Naive B cell (primary cell): ENCODE measurements at regions not wholly inside any gene's neighbourhood (a gene's known extent, or its start where the extent isn't known, plus 50 kb on each side); places are given as distances from the start of the nearest gene placed in this dataset.

ENCODE experiments used
- ATAC-seq, 2 donors: fragments of 150-1000 bp; cut with Tn5 transposase; 2 replicates each; pipeline ENCODE4 v1.10.0; 2021; ENCODE audit warnings: low read depth in 2 of 2, mild to moderate bottlenecking in 2 of 2, moderate library complexity in 2 of 2
- DNase-seq: peaks from one replicate; pipeline ENCODE4 v3.0.0; 2022
- H3K27ac Mint-ChIP-seq, 6 donors: one replicate each; pipeline ENCODE4 v1.8.0; 2020 to 2022; ENCODE audit warnings: mild to moderate bottlenecking in 6 of 6, mixed read lengths in 6 of 6, moderate library complexity in 5 of 6, inconsistent platforms in 2 of 6
- H3K27me3 Mint-ChIP-seq, 3 donors: one replicate each; pipeline ENCODE4 v1.8.0; 2021 to 2022; ENCODE audit warnings: mixed read lengths in 3 of 3, mild to moderate bottlenecking in 1 of 3
- H3K36me3 Mint-ChIP-seq, 2 donors: one replicate each; pipeline ENCODE4 v1.8.0; 2020 to 2022; ENCODE audit warnings: mixed read lengths in 2 of 2, inconsistent platforms in 1 of 2, mild to moderate bottlenecking in 1 of 2
- H3K4me1 Mint-ChIP-seq, 3 donors: one replicate each; pipeline ENCODE4 v1.8.0; 2020 to 2022; ENCODE audit warnings: mixed read lengths in 3 of 3, inconsistent platforms in 1 of 3, mild to moderate bottlenecking in 1 of 3, moderate library complexity in 1 of 3
- H3K4me3 Mint-ChIP-seq, 8 donors: one replicate each; pipeline ENCODE4 v1.8.0; 2020 to 2022; ENCODE audit warnings: mild to moderate bottlenecking in 8 of 8, mixed read lengths in 8 of 8, moderate library complexity in 8 of 8, inconsistent platforms in 2 of 8
- H3K9me3 Mint-ChIP-seq, 7 donors: one replicate each; pipeline ENCODE4 v1.8.0; 2020 to 2022; ENCODE audit warnings: mixed read lengths in 7 of 7, mild to moderate bottlenecking in 5 of 7, inconsistent platforms in 2 of 7, moderate library complexity in 1 of 7

DNA sequence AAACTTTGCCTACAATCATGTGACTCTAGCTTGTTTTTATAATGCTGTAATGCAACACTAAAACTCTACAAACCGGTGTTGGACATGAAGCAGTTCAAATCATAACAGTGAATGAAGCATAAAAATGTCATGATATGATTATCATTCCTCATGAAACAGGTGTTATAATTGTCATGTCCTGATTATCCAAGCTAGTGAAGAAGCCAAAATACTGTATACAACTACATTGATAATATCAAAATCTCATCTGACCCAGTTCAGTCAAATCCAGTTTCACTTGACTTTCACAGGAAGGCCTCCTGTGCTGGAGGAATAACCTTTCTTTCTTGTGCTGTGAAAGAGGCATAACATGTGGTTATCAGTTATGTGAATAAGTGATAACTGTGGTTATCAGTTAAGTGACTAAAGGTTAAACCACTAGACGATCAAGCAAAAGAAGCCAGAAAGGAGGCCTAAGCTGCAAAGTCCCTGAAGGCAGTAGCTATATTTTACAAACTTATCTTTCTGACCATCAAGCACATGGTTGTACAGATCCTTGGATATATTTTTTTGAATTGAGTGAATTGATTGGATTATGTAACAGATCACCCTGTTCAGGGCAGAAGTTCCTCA is 296.4 kb downstream of the TUSC7 start:
- no peaks in the 10 kb centered on the region for H3K27me3 Mint-ChIP-seq
- ATAC-seq (no peak), DNase-seq (no peak)
- H3K4me3 Mint-ChIP-seq = no peak overlapping the region
- no peaks in the 10 kb centered on the region for H3K36me3 Mint-ChIP-seq
- H3K4me1 Mint-ChIP-seq = no peaks in the 10 kb centered on the region
- peak overlapping the region in 1 of 6 donors; percentile 34 for H3K27ac Mint-ChIP-seq
- H3K9me3 Mint-ChIP-seq = no peaks in the 10 kb centered on the region

DNA sequence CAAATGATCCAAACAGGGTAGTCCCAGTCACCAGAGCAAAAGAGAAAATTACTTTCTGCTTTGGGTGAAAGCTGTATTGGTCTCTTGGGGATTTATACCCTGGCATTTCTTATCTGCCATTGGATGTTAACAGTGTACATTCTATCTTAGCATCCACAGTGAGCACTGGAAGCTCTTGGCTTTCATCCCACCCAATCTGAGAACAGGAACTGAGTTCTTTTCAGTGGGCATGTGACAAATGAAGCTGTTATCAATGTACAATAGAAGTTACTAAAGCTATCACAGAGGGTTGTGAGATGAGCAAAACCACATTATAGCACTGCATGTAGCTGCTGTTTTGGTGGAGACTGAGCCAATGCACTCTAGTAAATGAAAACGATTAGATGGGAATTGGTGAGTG is 300.7 kb downstream of the TUSC7 start:
- DNase-seq (no peak), ATAC-seq (no peak)
- H3K36me3 Mint-ChIP-seq = no peaks in the 10 kb centered on the region
- peaks cover 0 to 2% (median 0%) of the 10 kb centered on the region in 7 donors for H3K9me3 Mint-ChIP-seq
- no peaks in the 10 kb centered on the region for H3K27me3 Mint-ChIP-seq
- no peak overlapping the region for H3K4me3 Mint-ChIP-seq
- H3K4me1 Mint-ChIP-seq = peaks cover 5 to 7% (median 7%) of the 10 kb centered on the region in 3 donors
- no peak overlapping the region for H3K27ac Mint-ChIP-seq

DNA sequence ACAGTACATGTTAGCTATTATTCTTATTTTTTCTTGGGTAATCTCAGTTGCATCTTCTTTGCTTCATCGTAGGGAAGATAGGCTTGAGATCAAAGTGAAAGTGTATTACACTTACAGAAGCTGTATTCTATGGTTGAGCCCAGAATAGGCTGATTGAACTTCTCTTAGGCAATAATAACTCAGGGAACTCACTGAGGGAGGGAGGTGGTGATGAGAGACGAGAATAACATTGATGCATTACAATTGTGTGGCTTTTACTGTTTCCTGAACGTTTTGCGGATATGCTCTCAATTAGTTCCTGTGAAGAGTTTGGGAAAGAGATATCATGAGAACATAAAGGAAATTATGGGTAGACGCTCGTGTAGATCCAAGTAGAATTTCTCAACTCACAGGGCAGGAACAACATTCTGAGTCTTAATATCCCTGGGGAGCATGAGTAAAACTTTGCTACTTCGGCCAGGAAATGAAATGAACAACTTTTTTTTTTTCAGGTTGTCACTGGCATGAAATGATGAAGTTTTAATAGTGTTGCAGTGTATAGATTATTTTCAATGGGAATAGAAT is 302.2 kb downstream of the TUSC7 start:
- Mint-ChIP-seq H3K27ac (peak overlapping the region in 3 of 6 donors; percentile 5 to 21 (median 17)), H3K27me3 (peaks cover 0 to 5% (median 0%) of the 10 kb centered on the region in 3 donors), H3K4me3 (peak overlapping the region in 3 of 8 donors; percentile 7 to 34 (median 14)), H3K9me3 (peaks cover 0 to 2% (median 0%) of the 10 kb centered on the region in 7 donors), H3K36me3 (no peaks in the 10 kb centered on the region), H3K4me1 (peaks cover 5 to 7% (median 7%) of the 10 kb centered on the region in 3 donors)
- DNase-seq = no peak
- no peak for ATAC-seq

DNA sequence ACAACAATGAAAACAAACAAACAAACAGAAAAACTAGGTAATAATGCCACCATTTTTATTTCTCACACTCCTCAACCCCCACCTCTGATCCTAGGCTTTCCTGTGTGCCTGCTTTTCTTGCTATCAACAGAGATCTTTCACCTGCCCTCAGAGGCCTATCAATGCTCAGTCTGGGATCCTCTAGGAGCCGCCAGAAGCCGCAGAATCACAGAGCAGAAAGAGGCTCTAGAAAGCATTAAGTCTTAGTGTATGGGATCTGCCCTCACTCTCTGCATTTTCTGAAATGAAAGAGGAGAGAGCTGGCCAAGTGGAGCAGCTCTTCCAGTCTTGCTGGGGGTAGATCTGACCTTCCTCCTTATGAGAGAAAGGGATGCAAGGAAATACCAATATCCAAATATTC is 306.8 kb downstream of the TUSC7 start:
- no peak for ATAC-seq
- H3K36me3 Mint-ChIP-seq = no peaks in the 10 kb centered on the region
- peaks cover 10 to 15% (median 12%) of the 10 kb centered on the region in 3 donors for H3K4me1 Mint-ChIP-seq
- H3K27me3 Mint-ChIP-seq = peaks cover 6 to 20% (median 9%) of the 10 kb centered on the region in 3 donors
- peak overlapping the region in 1 of 8 donors; percentile 30 for H3K4me3 Mint-ChIP-seq
- H3K9me3 Mint-ChIP-seq = peaks cover 0 to 2% (median 0%) of the 10 kb centered on the region in 7 donors
- H3K27ac Mint-ChIP-seq = no peak overlapping the region
- DNase-seq = no peak

DNA sequence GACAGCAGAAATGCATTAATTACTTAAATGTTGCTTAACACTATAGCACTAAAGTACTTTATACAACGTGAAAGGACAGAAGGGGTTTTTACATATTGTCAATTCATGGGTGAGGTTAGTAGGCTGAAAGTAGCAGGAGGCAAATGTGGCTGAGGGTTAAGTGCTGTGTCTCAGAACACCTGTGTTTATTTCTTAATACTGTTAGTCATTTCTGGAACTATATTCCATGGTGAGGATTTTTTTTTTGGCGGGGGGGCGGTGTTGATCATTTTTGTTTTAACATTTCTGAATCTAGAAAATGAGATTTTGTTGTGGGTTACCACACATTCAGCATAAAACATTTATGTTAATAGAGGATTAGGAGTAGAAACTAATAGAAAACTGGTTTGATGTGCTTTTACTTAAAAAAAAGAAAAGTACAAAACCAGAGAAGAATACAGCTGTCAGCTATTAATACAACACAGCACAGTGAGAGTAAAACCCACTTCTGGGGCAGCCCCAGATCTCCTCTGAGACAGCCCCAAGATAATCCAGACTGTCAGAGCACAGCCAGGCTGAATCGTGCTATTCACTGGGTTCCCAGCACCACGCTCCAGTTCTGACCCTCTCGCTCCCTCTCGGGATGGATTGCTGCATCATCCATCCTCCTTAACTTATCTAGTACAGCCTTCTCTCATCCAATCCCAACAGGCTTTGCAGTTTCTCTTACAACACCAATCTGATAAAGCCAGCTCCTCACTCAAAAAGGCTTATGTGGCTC is 307.7 kb downstream of the TUSC7 start:
- H3K4me3 Mint-ChIP-seq = no peak overlapping the region
- H3K36me3 Mint-ChIP-seq = no peaks in the 10 kb centered on the region
- peaks cover 5 to 8% (median 6%) of the 10 kb centered on the region in 3 donors for H3K4me1 Mint-ChIP-seq
- peaks cover 0 to 2% (median 0%) of the 10 kb centered on the region in 7 donors for H3K9me3 Mint-ChIP-seq
- H3K27me3 Mint-ChIP-seq = peaks cover 6 to 20% (median 9%) of the 10 kb centered on the region in 3 donors
- DNase-seq (no peak), ATAC-seq (no peak)
- H3K27ac Mint-ChIP-seq = no peak overlapping the region

DNA sequence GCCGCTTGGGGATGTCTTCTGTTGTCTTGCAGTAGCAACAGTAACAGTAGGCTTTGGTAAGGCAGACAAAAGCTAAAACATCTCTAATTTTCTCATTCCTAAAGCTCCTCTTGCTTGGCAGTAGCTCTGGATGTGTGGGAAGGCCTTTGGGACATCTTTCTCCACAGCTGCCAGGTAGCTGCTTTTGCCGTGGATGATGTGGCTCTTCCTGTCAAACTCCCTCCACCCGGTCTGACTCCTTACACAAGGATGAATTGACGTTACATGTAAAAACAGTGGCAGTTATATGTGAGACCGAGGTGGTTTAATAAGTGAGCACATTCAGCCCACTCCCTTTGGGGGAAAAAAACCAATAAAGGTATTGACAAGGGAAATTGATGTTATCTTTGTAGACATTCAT is 309.1 kb downstream of the TUSC7 start:
- Mint-ChIP-seq H3K27me3 (peaks cover 6 to 20% (median 9%) of the 10 kb centered on the region in 3 donors), H3K27ac (peak overlapping the region in 1 of 6 donors; percentile 84), H3K4me1 (peaks cover 4 to 8% (median 5%) of the 10 kb centered on the region in 3 donors), H3K4me3 (no peak overlapping the region), H3K9me3 (no peaks in the 10 kb centered on the region), H3K36me3 (no peaks in the 10 kb centered on the region)
- DNase-seq = no peak
- ATAC-seq = no peak

DNA sequence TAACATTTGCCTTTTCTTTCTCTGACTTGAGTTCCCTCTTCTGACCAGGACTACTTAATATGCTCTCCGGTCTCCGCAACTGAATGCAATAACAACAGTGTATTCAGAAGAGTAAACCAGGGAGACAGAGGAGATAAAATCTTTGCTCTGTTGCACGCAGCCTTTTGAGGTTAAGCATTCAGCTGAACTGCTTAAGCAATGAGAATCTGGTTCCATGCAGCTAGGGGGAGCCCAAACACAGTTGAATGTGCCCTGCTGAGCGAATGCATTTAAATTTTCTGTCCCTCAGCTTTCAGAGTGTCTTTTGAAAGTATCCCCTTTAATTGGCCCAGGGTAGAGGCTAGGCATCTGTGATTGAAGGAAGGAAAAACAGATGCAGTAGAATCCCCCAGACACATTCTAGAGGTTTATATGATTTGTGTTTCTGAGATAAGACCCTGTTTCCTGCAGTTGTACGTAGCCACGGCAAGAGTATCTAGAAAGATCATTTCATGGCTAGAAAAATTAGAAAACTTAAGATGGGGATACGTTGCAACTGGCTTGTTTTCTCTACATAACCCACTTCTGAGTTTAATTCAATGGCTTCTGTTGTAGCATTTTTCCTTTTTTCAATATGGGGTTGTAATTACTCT is 309.6 kb downstream of the TUSC7 start:
- peak; percentile 14 for DNase-seq
- peak; percentile 54 to 81 for ATAC-seq

DNA sequence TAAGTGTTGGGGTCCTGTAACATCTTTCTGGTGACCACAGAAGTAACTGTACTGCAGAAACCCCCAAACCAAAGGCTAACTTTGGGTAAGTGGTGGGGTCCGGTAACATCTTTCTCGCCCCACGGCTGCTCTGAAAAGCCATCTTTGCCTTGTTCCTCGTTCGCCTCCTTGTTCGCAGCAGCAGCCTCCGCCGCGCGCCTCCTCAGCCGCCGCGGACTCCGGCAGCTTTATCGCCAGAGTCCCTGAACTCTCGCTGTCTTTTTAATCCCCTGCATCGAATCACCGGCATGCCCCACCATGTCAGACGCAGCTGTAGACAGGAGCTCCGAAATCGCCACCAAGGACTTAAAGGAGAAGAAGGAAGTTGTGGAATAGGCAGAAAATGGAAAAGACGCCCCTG is 316.8 kb downstream of the TUSC7 start:
- Mint-ChIP-seq H3K4me1 (no peaks in the 10 kb centered on the region), H3K36me3 (no peaks in the 10 kb centered on the region), H3K27me3 (no peaks in the 10 kb centered on the region), H3K9me3 (peaks cover 0 to 3% (median 0%) of the 10 kb centered on the region in 7 donors), H3K4me3 (no peak overlapping the region), H3K27ac (no peak overlapping the region)
- no peak for ATAC-seq
- no peak for DNase-seq

More for the DNA sequence above, 309.6 kb downstream of the TUSC7 start:
- H3K4me1 Mint-ChIP-seq = peaks cover 4 to 8% (median 5%) of the 10 kb centered on the region in 3 donors
- peaks cover 6 to 20% (median 9%) of the 10 kb centered on the region in 3 donors for H3K27me3 Mint-ChIP-seq
- peak overlapping the region in 1 of 8 donors; percentile 9 for H3K4me3 Mint-ChIP-seq
- H3K36me3 Mint-ChIP-seq = no peaks in the 10 kb centered on the region
- peak overlapping the region in 1 of 6 donors; percentile 65 for H3K27ac Mint-ChIP-seq
- H3K9me3 Mint-ChIP-seq = no peaks in the 10 kb centered on the region

DNA sequence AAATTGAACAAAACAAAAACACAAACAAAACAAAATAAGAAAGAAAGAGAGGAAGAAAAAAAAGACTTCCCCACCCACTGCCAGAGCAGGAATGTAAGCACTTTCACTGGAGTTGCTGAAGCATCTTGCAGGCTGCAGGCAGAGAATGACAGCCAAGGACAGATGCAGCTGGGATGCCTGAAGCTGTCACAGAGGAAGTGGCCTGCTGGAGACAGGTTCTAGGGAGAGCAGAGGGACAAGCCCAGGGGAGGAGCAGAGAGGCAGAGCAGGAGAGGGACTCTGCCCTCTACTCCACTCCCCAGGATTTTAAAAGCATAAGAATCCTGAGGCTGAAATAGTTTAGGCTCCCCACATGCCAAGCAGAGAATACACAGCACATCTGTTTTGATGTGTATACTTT is 326.2 kb downstream of the TUSC7 start:
- H3K27me3 Mint-ChIP-seq = peaks cover 0 to 4% (median 0%) of the 10 kb centered on the region in 3 donors
- H3K27ac Mint-ChIP-seq = peak overlapping the region in 2 of 6 donors; percentile 2 to 10
- H3K4me1 Mint-ChIP-seq = peaks cover 0 to 17% (median 4%) of the 10 kb centered on the region in 3 donors
- H3K9me3 Mint-ChIP-seq = peaks cover 0 to 15% (median 0%) of the 10 kb centered on the region in 7 donors
- H3K36me3 Mint-ChIP-seq = no peaks in the 10 kb centered on the region
- no peak for ATAC-seq
- no peak overlapping the region for H3K4me3 Mint-ChIP-seq
- DNase-seq = no peak

DNA sequence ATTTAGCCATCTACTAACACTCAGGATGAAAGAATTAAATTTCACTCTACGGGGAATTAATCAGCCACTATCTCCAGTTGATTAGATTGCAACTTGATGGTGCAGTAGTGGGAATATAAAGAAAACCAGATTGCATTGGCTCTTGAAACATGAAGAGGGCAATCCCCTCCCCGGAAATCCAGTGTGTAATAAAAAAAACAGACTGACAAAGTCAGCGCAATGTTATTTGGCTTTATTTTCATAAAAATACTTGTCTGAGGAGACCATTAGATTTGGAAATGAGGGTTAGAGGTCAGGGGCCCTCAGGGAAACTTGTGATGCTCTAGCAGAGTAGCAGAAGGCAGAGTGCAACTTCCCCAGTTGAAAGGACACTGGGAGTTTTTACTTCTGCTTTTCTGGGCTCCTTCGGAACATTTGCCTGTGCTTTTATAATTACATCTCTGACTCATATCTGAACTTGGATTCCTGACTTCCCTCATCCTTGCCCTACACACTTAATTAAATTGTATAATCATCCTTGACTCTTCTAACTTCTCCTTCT is 326.8 kb downstream of the TUSC7 start:
- Mint-ChIP-seq H3K27me3 (peaks cover 0 to 4% (median 0%) of the 10 kb centered on the region in 3 donors), H3K9me3 (peaks cover 0 to 15% (median 0%) of the 10 kb centered on the region in 7 donors), H3K4me1 (peaks cover 0 to 17% (median 4%) of the 10 kb centered on the region in 3 donors), H3K4me3 (no peak overlapping the region), H3K36me3 (no peaks in the 10 kb centered on the region), H3K27ac (no peak overlapping the region)
- DNase-seq (no peak), ATAC-seq (peak; percentile 25 to 63)

DNA sequence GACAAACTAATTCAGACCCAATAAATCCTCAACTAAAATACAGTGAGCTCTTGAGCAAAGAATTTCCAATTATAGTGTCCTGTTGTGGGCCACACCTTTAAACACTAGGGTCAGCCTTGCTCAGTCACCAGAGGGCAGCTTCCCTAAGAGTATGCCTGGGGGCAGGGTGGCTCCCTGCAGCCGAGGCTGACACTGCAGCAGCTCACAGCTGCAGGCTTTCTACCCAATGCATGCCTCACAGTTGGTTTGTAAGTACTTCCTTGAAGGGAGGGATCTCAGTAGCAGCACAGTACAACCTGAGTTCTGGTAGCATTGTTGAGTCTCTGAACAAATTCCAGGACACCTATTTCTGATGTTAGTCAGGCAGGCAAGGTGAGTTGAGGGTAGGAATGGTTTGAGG is 335.6 kb downstream of the TUSC7 start:
- Mint-ChIP-seq H3K9me3 (peaks cover 0 to 3% (median 0%) of the 10 kb centered on the region in 7 donors), H3K4me3 (no peak overlapping the region), H3K27ac (peak overlapping the region in 1 of 6 donors; percentile 8), H3K27me3 (no peaks in the 10 kb centered on the region), H3K4me1 (no peaks in the 10 kb centered on the region), H3K36me3 (no peaks in the 10 kb centered on the region)
- DNase-seq = no peak
- no peak for ATAC-seq

DNA sequence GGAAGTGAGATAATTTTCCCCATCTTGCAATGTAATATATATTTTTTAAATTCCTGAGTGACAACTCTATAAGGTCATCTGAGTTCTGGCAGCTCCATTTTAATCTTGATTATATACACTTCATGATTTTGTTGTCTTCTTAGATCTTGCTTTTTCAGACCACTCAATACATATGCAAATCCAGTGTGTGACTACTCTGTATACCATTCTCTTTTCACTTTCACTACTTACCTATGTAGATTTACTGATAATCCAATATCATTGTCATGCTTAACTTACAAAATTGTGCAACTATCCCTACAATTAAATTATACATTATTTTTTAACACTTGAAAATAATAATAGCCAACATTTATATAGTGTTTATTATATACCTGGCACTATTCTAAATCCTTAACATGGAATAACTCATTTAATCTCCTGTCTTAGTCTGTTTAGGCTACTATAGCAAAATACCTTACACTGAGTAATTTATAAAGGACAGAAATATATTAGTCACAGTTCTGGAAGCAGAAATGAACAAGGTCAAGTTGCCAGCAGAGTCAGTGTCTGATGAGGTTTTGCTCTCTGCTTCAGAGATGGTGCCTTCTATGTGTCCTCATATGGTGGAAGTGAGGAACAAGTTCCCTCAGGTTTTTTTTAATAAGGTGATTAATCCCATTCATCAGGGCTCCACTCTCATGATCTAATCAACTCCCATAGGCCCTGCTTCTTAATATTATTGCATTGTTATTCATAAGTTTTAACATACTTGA is 338.5 kb downstream of the TUSC7 start:
- peaks cover 0 to 3% (median 0%) of the 10 kb centered on the region in 7 donors for H3K9me3 Mint-ChIP-seq

More for the DNA sequence above, 338.5 kb downstream of the TUSC7 start:
- ATAC-seq (no peak), DNase-seq (no peak)
- Mint-ChIP-seq H3K36me3 (no peaks in the 10 kb centered on the region), H3K27ac (no peak overlapping the region), H3K4me3 (peak overlapping the region in 1 of 8 donors; percentile 22), H3K4me1 (no peaks in the 10 kb centered on the region), H3K27me3 (no peaks in the 10 kb centered on the region)
